Islet of Langerhans (tissue), 1 donor: ENCODE measurements at regions not wholly inside any gene's neighbourhood (a gene's known extent, or its start where the extent isn't known, plus 50 kb on each side); places are given as distances from the start of the nearest gene placed in this dataset.

Experiments used
- FAIRE-seq: peaks from one replicate; lab custom pipeline; 2011; peaks lifted over from hg19 to GRCh38; lab: Jason Lieb, UNC

GRCh38 chr11:87423161-87423560 is 385.4 kb downstream of the TMEM135 start:
- no peak for FAIRE-seq

- FAIRE-seq = no peak
Observed at GRCh38 chr11:87422566-87422965, 384.8 kb downstream of the TMEM135 start.

GRCh38 chr11:87421422-87421821 is 383.7 kb downstream of the TMEM135 start:
- peak; percentile 96 for FAIRE-seq

DNA sequence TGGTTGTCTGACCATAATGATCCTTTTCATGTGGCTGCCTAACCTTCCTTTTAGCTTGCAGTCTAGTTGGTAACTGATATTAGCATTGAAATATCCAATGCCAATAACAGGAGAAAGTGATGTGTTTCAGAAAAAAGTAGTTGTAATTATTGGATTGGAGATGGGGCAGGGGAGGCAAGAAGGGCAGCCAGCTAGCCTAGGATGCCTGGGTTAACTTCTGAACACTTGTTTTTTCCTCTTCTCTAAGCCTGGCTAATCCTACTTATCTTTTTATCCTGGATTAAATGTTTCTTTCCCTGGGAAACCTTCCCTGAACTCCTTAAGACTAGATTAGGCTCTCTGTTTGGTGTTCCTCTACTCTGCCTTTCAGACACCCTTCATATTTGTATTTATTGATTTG is 380.2 kb downstream of the TMEM135 start:
- FAIRE-seq = no peak

DNA sequence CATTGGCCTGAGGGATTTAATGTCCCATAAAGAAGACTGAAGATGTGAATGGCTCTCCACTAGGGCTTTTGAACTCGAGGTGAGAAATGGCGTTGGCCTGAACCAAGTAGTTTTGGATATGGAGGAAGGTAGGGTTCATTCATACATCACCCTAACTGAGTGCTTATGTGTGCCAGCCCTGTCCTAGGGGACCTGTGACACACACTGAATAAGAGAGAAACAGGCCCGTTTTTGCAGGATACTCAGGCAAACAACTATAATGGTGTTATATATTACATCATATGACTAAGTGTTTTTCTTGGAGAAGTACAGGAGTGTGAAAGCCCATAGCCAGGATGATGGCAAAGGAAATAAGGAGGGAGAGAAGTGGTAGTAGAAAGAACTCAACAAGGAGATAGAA is 368.1 kb downstream of the TMEM135 start:
- FAIRE-seq = no peak

DNA sequence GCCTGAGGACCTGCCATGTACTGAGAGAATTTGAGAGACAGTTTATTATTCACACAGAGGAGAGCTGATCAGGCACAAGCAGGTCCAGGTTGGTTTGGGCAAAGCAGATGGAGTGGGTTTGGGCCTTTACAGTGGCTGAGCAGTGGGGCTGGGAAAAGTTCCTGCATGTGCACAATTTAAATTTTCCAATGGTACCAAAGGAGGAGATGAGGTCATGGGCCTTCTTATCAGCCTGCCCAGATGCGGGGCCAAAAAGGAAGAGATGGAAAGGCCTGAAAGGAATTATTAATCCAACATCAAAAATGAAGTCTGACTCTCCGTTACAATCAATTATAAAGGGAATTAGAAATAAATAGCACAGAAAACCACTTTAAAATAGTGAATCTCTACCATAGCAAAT is 367.6 kb downstream of the TMEM135 start:
- no peak for FAIRE-seq

- no peak for FAIRE-seq
Observed at GRCh38 chr11:87401653-87402052, 363.9 kb downstream of the TMEM135 start.

DNA sequence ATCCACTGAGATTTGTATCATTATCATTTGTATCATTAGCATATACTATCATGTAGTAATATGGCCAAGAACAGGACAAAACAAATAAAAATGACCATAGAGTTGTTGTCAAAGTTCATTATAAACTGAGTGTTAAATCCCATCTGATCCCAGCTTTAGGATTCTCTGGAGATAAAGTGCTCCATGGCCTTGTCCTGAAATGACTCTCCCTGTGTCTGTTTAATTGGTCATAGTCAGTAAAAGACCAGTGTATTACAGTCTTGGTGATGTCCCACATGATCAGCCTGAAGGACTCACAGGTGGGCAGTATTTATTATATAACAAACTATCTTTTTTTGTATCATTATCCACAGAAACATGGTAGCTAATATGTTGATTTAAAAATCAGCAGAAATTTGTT is 361.6 kb downstream of the TMEM135 start:
- no peak for FAIRE-seq

DNA sequence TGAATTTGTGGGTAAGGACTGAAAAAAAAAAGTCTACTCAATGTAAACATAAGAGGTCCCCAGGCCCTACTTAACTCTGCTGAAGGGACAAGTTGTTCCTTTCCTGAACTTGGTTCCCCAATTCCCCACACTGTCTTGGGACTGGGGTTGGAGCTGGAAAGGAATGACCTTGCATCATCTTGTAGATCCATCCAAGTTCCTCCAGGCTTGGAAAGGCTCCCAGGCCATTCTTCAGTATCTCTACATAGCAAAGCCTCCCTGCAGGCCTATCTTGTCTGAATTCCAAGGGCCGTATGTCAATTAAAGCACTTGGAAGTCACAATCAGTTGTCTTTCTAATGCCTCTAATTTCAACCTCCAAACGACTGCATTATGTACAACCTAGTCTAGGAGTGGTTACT is 361.2 kb downstream of the TMEM135 start:
- no peak for FAIRE-seq

DNA sequence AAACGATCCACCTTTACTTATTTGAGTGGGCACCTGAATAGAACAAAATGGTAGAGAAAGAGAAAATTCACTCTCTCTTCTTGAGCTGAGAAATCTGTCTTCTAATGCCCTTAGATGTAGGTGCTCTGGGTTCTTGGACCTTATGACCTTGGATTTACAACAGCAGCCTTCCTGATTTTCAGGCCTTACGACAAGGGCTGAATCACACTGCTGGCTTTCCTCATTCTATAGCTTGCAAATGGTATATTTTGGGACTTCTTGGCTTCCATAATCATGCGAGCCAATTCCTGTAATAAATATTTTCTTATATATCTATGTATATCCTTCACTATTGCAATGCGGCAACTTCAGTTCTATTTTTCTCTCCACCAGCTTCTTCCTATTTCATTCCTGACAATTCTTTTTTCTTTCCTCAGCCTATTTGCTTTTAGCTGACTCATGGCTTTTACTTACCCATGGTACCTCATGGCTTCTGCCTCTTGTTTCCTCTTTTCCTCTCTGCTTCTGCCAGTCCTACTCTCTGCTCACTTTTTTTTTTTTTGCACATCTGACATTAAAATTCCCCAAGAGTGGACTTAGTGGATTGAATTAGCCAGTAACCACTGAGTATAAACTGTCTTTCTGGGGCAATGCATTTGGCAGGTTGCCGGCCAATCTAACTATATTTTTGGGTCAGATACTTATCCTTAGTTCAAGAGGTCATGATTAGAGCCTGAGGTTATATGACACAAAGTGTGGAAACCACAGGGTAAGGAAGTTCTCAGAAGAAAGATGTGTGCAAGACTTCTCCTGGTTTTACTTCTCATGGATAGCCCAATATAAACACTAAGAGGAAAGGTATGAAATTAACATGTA is 359.5 kb downstream of the TMEM135 start:
- no peak for FAIRE-seq

DNA sequence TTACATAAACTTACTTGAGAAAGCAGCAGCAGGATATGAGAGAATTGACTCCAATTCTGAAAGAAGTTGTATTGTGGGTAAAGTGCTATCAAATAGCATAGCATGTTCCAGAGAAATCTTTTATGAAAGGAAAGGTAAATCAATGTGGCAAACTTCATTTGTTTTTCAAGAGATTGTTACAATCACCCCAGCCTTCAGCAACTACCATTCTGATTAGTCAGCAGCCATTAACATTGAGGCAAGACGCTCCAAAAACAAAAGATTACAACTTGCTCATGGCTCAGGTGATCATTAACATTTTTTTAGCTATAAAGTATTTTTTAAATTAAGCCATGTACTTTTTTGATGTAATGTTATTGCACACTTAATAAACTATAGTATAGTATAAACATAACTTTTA is 357.2 kb downstream of the TMEM135 start:
- FAIRE-seq = no peak

DNA sequence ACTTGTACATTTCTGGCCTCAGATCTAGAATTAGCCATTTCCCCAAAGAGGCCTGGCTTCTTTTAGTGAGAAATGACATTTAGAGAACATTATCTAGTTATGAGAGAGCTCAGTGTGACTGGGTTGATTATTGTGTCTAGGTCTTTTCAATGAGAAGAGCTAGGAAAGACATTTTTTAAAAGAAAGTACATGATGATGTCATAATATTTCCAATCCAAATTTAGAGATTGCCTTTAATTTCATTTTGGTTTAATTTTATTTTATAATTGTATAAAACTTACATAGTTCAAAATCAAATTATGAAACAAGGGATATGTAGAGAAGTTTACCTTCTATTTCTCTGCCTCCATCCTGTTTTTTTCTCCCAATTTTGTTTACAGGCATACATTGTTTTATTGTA is 354.9 kb downstream of the TMEM135 start:
- no peak for FAIRE-seq

- FAIRE-seq = no peak
Observed at GRCh38 chr11:87391496-87391895, 353.8 kb downstream of the TMEM135 start.

DNA sequence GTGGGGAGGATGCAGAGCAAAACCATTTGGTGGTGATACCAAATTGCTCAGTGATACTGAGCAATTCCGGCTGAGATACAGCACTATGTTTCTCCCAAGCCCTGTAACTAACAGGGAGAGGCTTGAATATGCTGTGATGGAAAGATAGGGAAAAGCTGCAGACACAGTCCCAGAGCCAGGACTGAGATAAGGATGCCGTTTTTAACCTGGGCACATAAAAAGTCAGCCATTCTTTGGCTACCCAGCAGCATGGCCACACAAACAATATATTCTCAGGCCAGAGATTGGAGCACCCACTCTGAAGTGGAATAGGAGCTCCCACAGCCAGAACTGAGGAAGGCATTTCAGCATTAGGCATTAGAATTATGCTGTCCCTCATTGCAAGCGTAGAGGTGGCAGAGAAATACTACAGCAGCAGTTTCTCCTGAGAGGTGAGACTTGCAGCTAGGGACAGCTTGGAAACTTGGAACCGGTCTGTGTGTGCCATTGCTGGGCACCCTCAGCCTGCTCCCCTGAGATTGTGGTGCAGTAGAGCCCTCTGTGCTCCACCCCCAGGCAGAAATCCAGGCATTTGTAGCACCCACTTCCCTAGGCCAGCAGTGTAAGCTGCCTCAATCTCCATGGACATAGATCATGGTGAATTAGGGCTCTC is 346.5 kb downstream of the TMEM135 start:
- no peak for FAIRE-seq

DNA sequence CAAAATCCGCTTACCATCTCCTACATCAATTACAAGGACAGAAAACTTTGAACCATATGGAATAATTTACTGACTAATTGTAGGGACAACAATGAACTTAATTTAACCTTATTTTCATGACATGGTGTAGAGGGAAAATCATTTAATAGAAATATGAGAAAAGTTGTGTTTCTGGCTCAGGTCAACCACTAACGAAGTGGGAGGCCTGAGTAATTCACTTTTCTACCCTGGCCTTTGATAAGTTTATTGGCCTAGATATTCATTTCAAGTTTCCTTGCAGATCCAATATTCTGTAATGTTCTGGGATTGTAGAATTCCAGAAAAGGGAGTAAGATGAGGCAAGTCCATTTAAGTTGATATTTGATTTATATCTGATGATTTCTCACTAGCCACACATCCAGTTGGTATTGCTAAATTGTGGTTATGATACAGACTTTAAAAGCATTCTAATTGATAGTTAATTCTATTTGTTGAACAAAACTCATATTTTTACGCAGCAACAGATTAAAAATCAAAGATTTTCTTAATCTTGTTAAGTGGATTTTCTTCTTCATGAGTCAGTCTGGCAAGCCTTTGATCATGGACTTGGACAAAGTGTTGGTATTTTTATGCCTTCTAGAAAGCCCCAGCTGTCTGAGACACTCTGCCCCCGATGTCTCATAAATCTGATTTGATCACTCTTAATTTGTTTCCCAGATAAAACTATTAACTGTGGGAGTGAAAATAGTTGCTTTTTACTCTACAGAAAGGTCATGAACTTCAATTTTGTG is 336.5 kb downstream of the TMEM135 start:
- no peak for FAIRE-seq
